GM23338 (cell line): ENCODE measurements at regions not wholly inside any gene's neighbourhood (a gene's known extent, or its start where the extent isn't known, plus 50 kb on each side); places are given as distances from the start of the nearest gene placed in this dataset.

Experiments
- ATAC-seq: fragments of 200-7000 bp; cut with Tn5 transposase; 3 replicates; pipeline ENCODE4 v1.9.1; 2020
- DNase-seq: peaks from one replicate; pipeline ENCODE4 v3.0.0-alpha.2; 2015; ENCODE audit warnings: low spot score
- H2AFZ ChIP-seq: fragments of 200-600 bp; sonication (generic); 2 replicates; pipeline ENCODE4 v1.8.0; 2016; ENCODE audit warnings: antibody characterized with exemption, mild to moderate bottlenecking, moderate library complexity
- H3F3A ChIP-seq: fragments of 200-600 bp; sonication (generic); replicated peaks from 2 replicates; pipeline ENCODE4 v1.8.0; 2017; ENCODE audit warnings: antibody characterized with exemption, mixed run types, low read depth
- H3K27ac ChIP-seq: fragments of 200-600 bp; sonication (generic); 2 replicates; pipeline ENCODE4 v1.6.1; 2016; ENCODE audit warnings: low read depth
- H3K27me3 ChIP-seq: fragments of 200-600 bp; sonication (generic); 2 replicates; pipeline ENCODE4 v1.8.0; 2016; ENCODE audit warnings: mild to moderate bottlenecking, mixed run types, moderate library complexity; ENCODE audit not compliant: insufficient read depth
- H3K36me3 ChIP-seq: fragments of 200-600 bp; sonication (generic); 2 replicates; pipeline ENCODE4 v1.8.0; 2016; ENCODE audit warnings: mild to moderate bottlenecking; ENCODE audit not compliant: insufficient read depth
- H3K4me1 ChIP-seq: fragments of 200-600 bp; sonication (generic); 2 replicates; pipeline ENCODE4 v1.8.0; 2016; ENCODE audit warnings: mild to moderate bottlenecking, moderate library complexity; ENCODE audit not compliant: insufficient read depth
- H3K4me2 ChIP-seq: fragments of 200-600 bp; sonication (generic); 2 replicates; pipeline ENCODE4 v1.7.1; 2017; ENCODE audit warnings: mixed run types
- H3K4me3 ChIP-seq: fragments of 200-600 bp; sonication (generic); 2 replicates; pipeline ENCODE4 v1.6.1; 2016; ENCODE audit warnings: mixed run types
- H3K79me2 ChIP-seq: fragments of 200-600 bp; sonication (generic); replicated peaks from 2 replicates; pipeline ENCODE4 v1.8.0; 2017; ENCODE audit warnings: mild to moderate bottlenecking; ENCODE audit not compliant: insufficient read depth
- H3K9me2 ChIP-seq: fragments of 200-600 bp; sonication (generic); 2 replicates; pipeline ENCODE4 v1.8.0; 2017; ENCODE audit not compliant: insufficient read depth
- H4K20me1 ChIP-seq: fragments of 200-600 bp; sonication (generic); replicated peaks from 2 replicates; pipeline ENCODE4 v1.8.0; 2017; ENCODE audit warnings: mild to moderate bottlenecking; ENCODE audit not compliant: insufficient read depth
- H3K27ac Mint-ChIP-seq: 2 replicates; pipeline ENCODE4 v1.8.0; 2020; ENCODE audit warnings: inconsistent platforms, mild to moderate bottlenecking, moderate library complexity, mixed read lengths
- H3K27me3 Mint-ChIP-seq: 3 replicates; pipeline ENCODE4 v1.8.0; 2022; ENCODE audit warnings: low read depth, mild to moderate bottlenecking, moderate library complexity, mixed read lengths, inconsistent platforms; ENCODE audit not compliant: insufficient read depth, poor library complexity
- H3K36me3 Mint-ChIP-seq: 3 replicates; pipeline ENCODE4 v1.8.0; 2021; ENCODE audit warnings: low read depth, mild to moderate bottlenecking, inconsistent platforms, moderate library complexity, mixed read lengths
- H3K4me1 Mint-ChIP-seq: 3 replicates; pipeline ENCODE4 v1.8.0; 2020; ENCODE audit warnings: mild to moderate bottlenecking, inconsistent platforms, mixed read lengths
- H3K4me3 Mint-ChIP-seq: 3 replicates; pipeline ENCODE4 v1.8.0; 2021; ENCODE audit warnings: moderate library complexity, mild to moderate bottlenecking, inconsistent platforms, mixed read lengths
- H3K9me3 Mint-ChIP-seq: 3 replicates; pipeline ENCODE4 v1.8.0; 2020; ENCODE audit warnings: moderate library complexity, mild to moderate bottlenecking, inconsistent platforms, mixed read lengths
- CREB1 ChIP-seq: fragments of 250-450 bp; sonication (Bioruptor Pico); IDR thresholded peaks from 2 replicates; pipeline ENCODE4 v1.5.0; 2020; ENCODE audit warnings: low read depth, mild to moderate bottlenecking, moderate library complexity
- CTCF ChIP-seq, 2 experiments: fragments of 200-600 bp in 1 of 2; sonication (generic) in 1 of 2; conservative IDR thresholded peaks; 2 replicates each; pipeline versions ENCODE4 v1.5.1 to v1.6.1; 2016 to 2017; ENCODE audit warnings: antibody characterized with exemption in 2 of 2, low read depth in 2 of 2, mild to moderate bottlenecking in 2 of 2, moderate library complexity in 1 of 2
- ETS1 ChIP-seq: IDR thresholded peaks from 2 replicates; pipeline ENCODE4 v1.6.1; 2016; ENCODE audit warnings: antibody characterized with exemption
- EZH2 ChIP-seq: fragments of 200-600 bp; sonication (generic); IDR thresholded peaks from one replicate; pipeline ENCODE4 v1.8.0; 2017; ENCODE audit warnings: antibody characterized with exemption, mild to moderate bottlenecking, low read depth; ENCODE audit not compliant: unreplicated experiment
- EZH2phosphoT487 ChIP-seq: fragments of 200-600 bp; sonication (generic); IDR thresholded peaks from one replicate; pipeline ENCODE4 v1.8.1; 2018; ENCODE audit warnings: antibody characterized with exemption; ENCODE audit not compliant: unreplicated experiment
- JUNB ChIP-seq: IDR thresholded peaks from one replicate; pipeline ENCODE4 v1.6.1; 2016; ENCODE audit warnings: antibody characterized with exemption; ENCODE audit not compliant: unreplicated experiment
- NANOG ChIP-seq: IDR thresholded peaks from 2 replicates; pipeline ENCODE4 v1.6.1; 2016; ENCODE audit warnings: antibody characterized with exemption, borderline replicate concordance
- REST ChIP-seq: IDR thresholded peaks from one replicate; pipeline ENCODE4 v1.6.1; 2018; ENCODE audit warnings: antibody characterized with exemption; ENCODE audit not compliant: unreplicated experiment
- STAT1 ChIP-seq: IDR thresholded peaks from one replicate; pipeline ENCODE4 v1.6.1; 2016; ENCODE audit warnings: antibody characterized with exemption; ENCODE audit not compliant: unreplicated experiment
- ZNF114 ChIP-seq: fragments of 250-450 bp; sonication (Bioruptor Pico); IDR thresholded peaks from 2 replicates; pipeline ENCODE4 v1.5.0; 2020; ENCODE audit warnings: mild to moderate bottlenecking, moderate library complexity
- ZNF331 ChIP-seq: fragments of 250-450 bp; sonication (Bioruptor Pico); IDR thresholded peaks from 2 replicates; pipeline ENCODE4 v1.5.0; 2020; ENCODE audit warnings: low read depth, mild to moderate bottlenecking, moderate library complexity

- no peak for ATAC-seq
Observed at GRCh38 chr9:26750162-26750561, 142.4 kb downstream of the CAAP1 start.

GRCh38 chr9:26748449-26749058 is 144.0 kb downstream of the CAAP1 start:
- Histone ChIP-seq H3K36me3 (no peaks in the 10 kb centered on the region), H3K4me3 (no peak overlapping the region), H3K27ac (no peak overlapping the region), H4K20me1 (no peaks in the 10 kb centered on the region), H3K79me2 (no peaks in the 10 kb centered on the region), H3K9me2 (peaks cover 11% of the 10 kb centered on the region; the same call in 1 of the 2 replicates), H2AFZ (no peak overlapping the region), H3F3A (no peaks in the 10 kb centered on the region), H3K4me1 (peaks cover 28% of the 10 kb centered on the region), H3K4me2 (no peak overlapping the region), H3K27me3 (no peaks in the 10 kb centered on the region)
- Mint-ChIP-seq H3K27ac (peak overlapping the region; percentile 87), H3K36me3 (peaks cover 10% of the 10 kb centered on the region; the same call in 2 of the 3 replicates), H3K4me3 (no peak overlapping the region), H3K9me3 (peaks cover 11% of the 10 kb centered on the region; the same call in 2 of the 3 replicates), H3K4me1 (peaks cover 34% of the 10 kb centered on the region), H3K27me3 (peaks cover 3% of the 10 kb centered on the region)
- ATAC-seq (no peak), DNase-seq (no peak)
- TF ChIP-seq EZH2 (no peak), CREB1 (no peak), JUNB (no peak), CTCF (conservative IDR thresholded peaks at IDR 0.05; ENCODE audit: low read depth in 2 of 2) (no peak), ETS1 (no peak), STAT1 (no peak), REST (no peak), ZNF331 (no peak), EZH2phosphoT487 (no peak), NANOG (no peak)

More at GRCh38 chr9:26750162-26750561, 142.4 kb downstream of the CAAP1 start:
- Histone ChIP-seq H3K4me3 (no peak overlapping the region), H2AFZ (no peak overlapping the region), H3K27ac (no peak overlapping the region), H3K4me1 (peaks cover 33% of the 10 kb centered on the region), H3K36me3 (no peaks in the 10 kb centered on the region), H3K9me2 (peaks cover 14% of the 10 kb centered on the region; the same call in 1 of the 2 replicates), H3K4me2 (no peak overlapping the region), H4K20me1 (no peaks in the 10 kb centered on the region), H3F3A (no peaks in the 10 kb centered on the region), H3K79me2 (no peaks in the 10 kb centered on the region), H3K27me3 (no peaks in the 10 kb centered on the region)
- Mint-ChIP-seq H3K36me3 (peaks cover 10% of the 10 kb centered on the region; the same call in 2 of the 3 replicates), H3K27me3 (peaks cover 3% of the 10 kb centered on the region), H3K9me3 (peaks cover 11% of the 10 kb centered on the region; the same call in 2 of the 3 replicates), H3K27ac (no peak overlapping the region), H3K4me3 (no peak overlapping the region), H3K4me1 (peaks cover 42% of the 10 kb centered on the region)
- TF ChIP-seq CREB1 (no peak), JUNB (no peak), EZH2phosphoT487 (no peak), ZNF114 (CRISPR knock-in tag) (no peak)
- DNase-seq = no peak
